Adrenal gland (tissue), 5 donors: ENCODE measurements at regions not wholly inside any gene's neighbourhood (a gene's known extent, or its start where the extent isn't known, plus 50 kb on each side); places are given as distances from the start of the nearest gene placed in this dataset.

Experiments
- POLR2A ChIP-seq, 2 donors: fragments of 450-650 bp; IDR thresholded peaks; one replicate each; pipeline ENCODE4 v1.6.1; 2017; ENCODE audit warnings: antibody characterized with exemption in 2 of 2, mild to moderate bottlenecking in 2 of 2, moderate library complexity in 1 of 2
- TF ChIP-seq, protein P1 (sequence below), 6 experiments: fragments of 450-650 bp in 4 of 6; fragments of 200-600 bp in 2 of 6; sonication (generic) in 1 of 6; IDR thresholded peaks; 1 replicate in 5 of 6; 2 replicates in 1 of 6; pipeline versions ENCODE4 v1.5.1 to v1.8.0; 2016 to 2021; ENCODE audit warnings: antibody characterized with exemption in 6 of 6, mild to moderate bottlenecking in 2 of 6, moderate library complexity in 1 of 6
- donor health status: DM: no; HTN: no; CAD: no.

GRCh38 chr21:41623945-41624344 is 116.0 kb upstream of the TMPRSS2 start:
- TF ChIP-seq POLR2A (IDR thresholded peaks at IDR 0.05) = no peak
- TF ChIP-seq, protein P1, sequence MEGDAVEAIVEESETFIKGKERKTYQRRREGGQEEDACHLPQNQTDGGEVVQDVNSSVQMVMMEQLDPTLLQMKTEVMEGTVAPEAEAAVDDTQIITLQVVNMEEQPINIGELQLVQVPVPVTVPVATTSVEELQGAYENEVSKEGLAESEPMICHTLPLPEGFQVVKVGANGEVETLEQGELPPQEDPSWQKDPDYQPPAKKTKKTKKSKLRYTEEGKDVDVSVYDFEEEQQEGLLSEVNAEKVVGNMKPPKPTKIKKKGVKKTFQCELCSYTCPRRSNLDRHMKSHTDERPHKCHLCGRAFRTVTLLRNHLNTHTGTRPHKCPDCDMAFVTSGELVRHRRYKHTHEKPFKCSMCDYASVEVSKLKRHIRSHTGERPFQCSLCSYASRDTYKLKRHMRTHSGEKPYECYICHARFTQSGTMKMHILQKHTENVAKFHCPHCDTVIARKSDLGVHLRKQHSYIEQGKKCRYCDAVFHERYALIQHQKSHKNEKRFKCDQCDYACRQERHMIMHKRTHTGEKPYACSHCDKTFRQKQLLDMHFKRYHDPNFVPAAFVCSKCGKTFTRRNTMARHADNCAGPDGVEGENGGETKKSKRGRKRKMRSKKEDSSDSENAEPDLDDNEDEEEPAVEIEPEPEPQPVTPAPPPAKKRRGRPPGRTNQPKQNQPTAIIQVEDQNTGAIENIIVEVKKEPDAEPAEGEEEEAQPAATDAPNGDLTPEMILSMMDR (IDR thresholded peaks at IDR 0.05) = no peak
